NCI-H146 treated with DMSO at 0.1 percent for 48 hours (cell line): ENCODE measurements at regions not wholly inside any gene's neighbourhood (a gene's known extent, or its start where the extent isn't known, plus 50 kb on each side); places are given as distances from the start of the nearest gene placed in this dataset.
"Not testable (repeated sequence)": the region's sequence is repeated elsewhere in the genome, so short reads cannot be mapped to it uniquely, and the experiment has no call there.

Experiments
- DNase-seq: peaks from one replicate; lab custom pipeline; 2025; ENCODE audit not compliant: unreplicated experiment; lab: John Stamatoyannopoulos, UW

DNA sequence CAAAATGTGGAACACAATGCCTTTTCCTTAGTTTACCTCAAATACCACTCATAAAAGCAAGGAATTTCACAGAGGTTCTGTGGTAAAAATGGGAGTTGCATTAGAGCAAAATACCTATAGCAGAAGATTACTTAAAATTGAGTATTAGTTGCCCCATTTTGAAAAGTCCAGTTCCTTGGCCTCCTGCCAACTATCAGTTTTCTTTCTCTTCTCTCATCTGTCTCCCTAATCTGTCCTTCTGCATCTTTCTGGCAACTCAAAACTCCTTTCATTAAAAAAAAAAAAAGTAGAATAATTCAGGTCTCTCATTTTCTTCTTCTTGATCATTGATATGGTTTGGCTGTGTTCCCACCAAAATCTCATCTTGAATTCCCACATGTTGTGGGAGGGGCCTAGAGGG lies 127.3 kb downstream of the ATP23 start:
- DNase-seq = no peak

DNA sequence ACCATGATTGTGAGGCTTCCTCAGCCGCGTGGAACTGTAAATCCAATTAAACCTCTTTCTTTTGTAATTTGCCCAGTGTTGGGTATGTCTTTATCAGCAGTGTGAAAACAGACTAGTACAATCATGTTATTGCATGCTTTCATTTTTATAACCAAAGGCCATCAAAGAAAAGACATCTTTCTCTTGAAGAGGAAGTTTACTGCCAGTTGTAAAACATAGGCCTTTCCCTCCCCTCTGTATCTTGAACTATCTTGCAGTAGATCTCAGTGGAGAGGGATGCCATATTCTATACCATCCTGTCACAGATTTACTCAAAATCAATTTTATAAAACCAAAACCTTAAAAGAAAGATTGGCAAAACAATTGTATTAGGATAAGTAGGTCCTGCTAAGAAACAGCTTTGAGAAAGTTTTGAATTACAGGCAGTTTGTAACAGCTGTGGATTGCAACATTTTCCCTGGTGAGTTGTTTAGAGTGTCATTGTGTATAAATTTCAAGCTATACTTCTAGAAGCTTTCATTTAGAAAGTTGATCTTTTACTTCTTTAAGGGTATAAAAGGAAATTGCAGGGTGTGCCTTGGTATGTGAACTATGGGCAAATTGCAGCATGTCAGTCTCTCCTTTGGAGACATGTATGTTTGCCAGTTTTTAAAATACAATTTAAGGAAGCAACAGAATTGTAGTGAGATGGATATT lies 128.0 kb downstream of the ATP23 start:
- DNase-seq = no peak

- no peak for DNase-seq
These were observed 130.6 kb downstream of the ATP23 start for GRCh38 chr12:58071994-58072393.

DNA sequence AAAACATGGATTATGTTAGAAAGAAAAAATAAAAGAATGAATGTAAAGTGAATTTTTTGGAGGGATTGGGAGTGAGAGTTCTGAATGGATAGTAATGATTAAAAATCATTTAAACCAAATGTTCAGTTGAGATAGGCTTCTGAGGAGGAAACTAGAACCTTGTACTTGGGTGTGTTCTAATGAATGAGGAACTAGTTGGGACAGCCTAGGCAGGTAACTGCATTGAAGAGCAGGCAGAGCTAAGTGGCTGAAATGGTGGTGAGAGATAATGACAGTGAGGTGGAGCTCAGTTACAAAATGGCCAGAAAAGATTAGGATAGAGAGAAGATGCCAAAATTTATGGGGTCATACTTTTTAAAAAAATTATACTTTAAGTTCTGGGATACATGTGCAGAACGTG lies 132.9 kb downstream of the ATP23 start:
- no peak for DNase-seq

GRCh38 chr12:58079806-58080205 lies 138.4 kb downstream of the ATP23 start:
- DNase-seq = no peak

GRCh38 chr12:58081488-58081887 lies 140.1 kb downstream of the ATP23 start:
- DNase-seq = no peak

DNA sequence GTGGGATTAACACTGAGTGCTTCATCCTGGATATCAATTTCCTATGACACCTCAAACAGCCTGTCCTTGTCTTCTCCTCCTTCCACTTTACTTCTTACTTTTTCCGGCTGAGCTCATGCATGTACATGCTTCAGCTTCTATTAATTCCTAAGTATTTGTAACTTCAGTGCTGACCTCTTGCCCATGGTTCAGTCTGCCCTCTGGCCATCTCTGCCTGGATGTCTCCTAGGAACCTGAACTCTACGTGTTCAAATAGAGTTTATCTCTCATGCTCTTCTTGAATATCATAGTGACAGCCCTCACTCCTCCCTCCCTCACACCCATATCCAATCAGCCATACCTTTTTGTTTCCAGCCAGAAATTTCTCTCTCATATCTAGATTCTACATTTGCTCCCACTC lies 141.6 kb downstream of the ATP23 start:
- no peak for DNase-seq

GRCh38 chr12:58086006-58086405 lies 144.6 kb downstream of the ATP23 start:
- DNase-seq = no peak

- no peak for DNase-seq
These were observed 145.6 kb downstream of the ATP23 start for GRCh38 chr12:58086930-58087329.

DNA sequence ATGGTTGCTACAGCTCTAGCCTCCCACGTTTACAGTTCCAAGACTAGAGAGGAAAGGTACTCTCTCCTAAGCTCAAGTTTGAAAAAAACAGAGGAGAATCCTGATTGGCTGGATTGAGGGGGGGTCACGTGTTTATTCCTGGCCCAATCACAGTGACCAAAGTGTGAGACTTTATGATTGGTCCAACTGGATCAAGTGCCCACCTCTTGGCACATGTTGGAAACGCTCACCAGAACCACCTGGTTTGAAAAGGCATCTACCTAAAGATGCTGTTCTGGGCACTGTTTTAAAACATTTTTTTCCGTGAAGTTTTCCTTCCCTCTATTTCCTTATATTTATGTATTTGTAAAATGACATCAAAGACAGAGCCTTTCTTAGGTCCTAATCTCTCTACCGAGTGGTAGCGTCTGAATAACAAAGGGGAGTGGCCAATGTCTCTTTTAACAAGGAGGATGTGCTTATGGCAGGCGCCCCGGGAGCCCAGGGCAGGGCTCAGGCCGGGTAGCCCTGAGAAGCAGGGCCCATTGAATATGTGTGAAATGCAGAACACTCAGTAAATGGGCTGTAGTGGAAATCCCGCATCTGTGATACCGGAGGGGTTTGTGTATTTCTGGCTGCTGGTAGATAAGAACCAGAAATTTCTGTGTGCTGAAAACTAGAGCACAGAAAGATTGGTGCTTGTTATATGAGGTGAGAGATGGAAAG lies 146.2 kb downstream of the ATP23 start:
- DNase-seq = no peak

- no peak for DNase-seq
These were observed 148.2 kb downstream of the ATP23 start for GRCh38 chr12:58089588-58089987.

DNA sequence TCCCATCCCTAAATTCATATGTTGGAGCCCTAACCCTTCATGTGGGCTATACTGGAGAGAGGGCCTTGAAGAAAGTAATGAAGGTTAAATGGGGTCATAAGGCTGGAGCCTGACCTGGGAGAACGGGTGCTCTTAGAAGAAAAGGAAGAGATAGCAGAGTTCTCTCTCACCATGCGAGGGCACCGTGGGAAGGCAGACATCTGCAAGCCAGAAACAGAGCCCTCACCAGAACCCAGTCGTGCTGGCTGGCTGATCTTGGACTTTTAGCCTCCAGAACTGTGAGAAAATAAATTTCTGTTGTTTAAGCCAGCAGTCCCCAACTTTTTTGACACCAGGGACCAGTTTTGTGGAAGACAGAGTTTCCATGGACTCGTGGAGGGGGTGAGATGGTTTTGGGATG lies 149.3 kb downstream of the ATP23 start:
- no peak for DNase-seq

GRCh38 chr12:58095002-58095401 lies 153.6 kb downstream of the ATP23 start:
- no peak for DNase-seq

DNA sequence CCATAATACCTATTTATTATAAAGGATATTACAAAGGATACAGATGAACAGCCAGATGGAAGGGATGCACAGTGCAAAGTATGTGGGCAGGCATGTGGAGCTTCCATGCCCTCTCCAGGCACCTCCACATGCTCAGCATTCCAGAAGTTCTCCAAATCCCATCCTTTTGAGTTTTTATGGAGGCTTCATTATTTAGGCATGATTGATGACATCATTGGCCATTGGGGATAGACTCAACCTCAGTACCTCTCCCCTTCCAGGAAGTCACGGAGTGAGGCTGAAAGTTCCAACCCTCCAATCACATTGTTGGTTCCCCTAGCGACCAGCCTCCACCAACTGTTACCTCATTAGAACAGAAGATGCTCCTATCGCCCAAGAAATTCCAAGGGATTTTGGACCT lies 156.4 kb downstream of the ATP23 start:
- DNase-seq = no peak

- DNase-seq = no peak
These were observed 158.1 kb downstream of the ATP23 start for GRCh38 chr12:58099476-58099875.

- no peak for DNase-seq
These were observed 163.0 kb downstream of the ATP23 start for GRCh38 chr12:58104351-58104755.

GRCh38 chr12:58105225-58106119 lies 164.1 kb downstream of the ATP23 start:
- DNase-seq = no peak

DNA sequence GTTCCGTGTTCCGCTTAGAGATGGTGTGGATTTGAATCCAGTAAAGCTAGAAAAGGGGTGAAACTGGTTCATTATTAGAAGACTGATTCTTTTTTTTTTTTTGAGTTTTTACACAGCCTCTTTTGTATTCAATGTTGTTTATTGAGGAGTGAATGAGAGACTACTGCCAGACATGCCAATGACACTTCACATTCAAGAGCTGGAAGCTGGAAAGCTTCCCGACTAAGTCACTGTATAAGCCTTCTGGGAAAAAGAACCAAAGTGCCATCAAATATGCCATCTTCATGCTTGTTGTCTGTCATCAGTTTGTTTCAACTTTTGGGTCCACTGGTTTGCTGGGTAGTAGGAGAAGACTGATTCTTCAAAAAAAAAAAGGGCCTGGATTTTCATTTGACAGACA lies 164.8 kb downstream of the ATP23 start:
- DNase-seq = no peak

DNA sequence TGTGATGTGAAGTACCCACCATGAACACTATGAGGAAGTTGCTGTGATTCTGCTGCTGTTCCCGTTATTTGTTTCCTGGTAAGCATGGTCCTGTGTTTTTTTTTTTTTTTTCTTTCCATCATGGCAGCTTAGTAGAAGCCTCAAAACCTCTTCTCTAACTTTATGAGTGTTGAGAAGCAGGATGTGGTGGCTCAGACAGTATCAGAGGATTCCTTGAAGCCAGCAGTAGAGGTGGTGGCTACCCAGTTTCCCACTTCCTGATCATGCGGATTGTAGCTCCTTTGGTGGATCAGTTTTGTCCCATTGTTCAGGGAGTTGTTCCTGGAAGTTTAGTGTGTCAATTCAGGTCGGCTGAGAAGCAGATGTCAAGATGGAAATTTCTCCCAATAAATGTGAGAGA lies 175.8 kb downstream of the ATP23 start:
- no peak for DNase-seq

GRCh38 chr12:58117667-58118066 lies 176.3 kb downstream of the ATP23 start:
- DNase-seq = no peak

DNA sequence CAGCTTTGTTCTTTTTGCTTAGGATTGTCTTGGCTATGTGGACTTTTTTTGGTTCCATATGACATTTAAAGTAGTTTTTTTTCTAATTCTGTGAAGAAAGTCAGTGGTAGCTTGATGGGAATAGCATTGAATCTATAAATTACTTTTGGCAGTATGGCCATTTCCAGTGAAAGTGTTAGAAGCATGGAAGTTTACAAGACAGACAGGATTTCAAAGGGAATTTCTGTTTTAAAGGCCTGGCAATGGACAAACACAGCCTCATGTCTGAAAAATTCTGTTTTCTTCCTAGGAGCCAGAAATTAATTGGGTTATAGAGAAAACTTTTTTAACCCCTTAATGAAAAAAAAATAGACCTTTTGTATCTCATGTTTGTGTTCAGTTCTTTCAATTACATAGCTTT lies 184.4 kb downstream of the ATP23 start:
- not testable (repeated sequence) for DNase-seq
